GM21447 (cell line): ENCODE measurements at regions not wholly inside any gene's neighbourhood (a gene's known extent, or its start where the extent isn't known, plus 50 kb on each side); places are given as distances from the start of the nearest gene placed in this dataset.
"Not testable (repeated sequence)": the region's sequence is repeated elsewhere in the genome, so short reads cannot be mapped to it uniquely, and the experiment has no call there.

Experiments used
- ATAC-seq: cut with Tn5 transposase; IDR thresholded peaks from one replicate; pipeline ENCODE4 v1.9.1; 2021; ENCODE audit not compliant: unreplicated experiment

DNA sequence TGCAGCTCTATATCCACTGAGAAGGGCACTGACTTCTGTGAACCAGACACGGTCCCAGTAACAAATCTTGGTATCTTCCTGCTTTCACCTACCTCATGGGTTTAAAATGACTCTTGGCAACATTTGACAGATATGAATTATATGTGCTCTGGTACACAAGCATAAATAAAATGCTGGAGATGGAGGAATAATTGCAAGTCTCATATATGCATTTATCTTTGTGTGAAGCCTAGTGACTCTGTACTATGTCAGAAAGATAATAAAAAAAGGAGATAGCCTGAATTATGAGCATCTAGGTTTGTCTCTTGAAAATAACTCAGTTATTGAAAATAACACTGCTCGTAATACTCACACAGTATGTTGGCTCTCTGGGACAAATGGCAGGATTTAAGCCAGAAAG is 167.1 kb upstream of the CRBN start:
- ATAC-seq: no peak

DNA sequence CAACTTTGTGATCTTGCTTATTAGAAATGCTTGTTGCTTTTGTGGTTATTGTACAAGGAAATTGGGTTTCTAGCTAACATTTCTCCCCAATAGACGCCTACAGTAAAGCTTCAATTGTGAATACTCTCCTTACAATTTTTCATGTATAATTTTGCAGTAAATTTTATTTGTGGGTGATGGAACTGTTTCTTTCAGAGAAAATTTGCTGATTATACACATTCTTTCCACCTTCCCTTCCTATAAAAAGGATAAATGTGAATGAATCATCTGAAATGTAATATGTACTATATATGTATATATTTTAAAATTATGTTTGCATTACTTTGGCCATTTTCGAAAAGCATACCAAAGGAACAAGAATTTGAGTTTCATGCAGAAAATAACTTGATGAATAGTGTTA is 162.7 kb upstream of the CRBN start:
- ATAC-seq: no peak

DNA sequence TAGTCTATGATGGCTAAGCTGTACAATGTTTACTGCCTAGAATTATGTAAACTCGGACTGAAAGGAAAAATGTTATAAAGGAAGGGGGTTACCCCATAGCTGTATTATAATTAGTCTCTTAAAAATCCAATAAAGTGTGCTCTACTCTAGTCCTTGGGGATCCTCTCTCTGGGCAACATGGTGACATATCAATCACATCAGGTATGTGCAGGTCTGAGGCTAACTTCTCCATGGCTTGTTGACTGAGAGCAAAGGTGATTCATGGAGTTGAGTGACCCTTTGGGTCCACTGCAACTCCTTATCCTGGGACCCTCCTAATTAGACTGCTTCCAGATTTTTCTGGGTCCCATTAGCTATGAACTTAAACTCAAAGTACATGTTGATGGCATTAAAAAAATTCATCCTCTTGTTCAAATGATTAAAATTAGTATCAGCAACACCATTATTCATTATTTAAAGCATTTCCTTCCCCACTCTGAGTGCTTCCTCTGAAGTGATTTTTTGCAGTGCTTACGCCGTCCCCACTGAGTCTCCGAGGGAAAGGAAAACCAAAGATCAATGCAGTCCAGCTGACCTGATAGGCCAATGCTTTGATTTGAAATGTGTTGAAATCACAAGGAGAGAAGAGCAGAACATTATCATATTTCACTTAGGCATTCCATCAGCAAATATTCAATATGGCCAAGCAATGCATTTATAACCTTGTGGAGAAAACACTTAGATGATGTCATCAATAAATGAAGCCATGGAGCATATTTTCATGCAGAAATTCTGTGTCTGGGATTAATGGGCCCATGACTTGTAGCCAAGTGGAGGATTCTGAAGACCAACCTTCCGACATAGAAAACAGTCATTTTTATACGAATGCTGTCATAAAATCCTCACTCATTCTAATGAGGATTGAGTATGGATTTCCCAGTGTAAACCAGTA is 161.7 kb upstream of the CRBN start:
- ATAC-seq: no peak

DNA sequence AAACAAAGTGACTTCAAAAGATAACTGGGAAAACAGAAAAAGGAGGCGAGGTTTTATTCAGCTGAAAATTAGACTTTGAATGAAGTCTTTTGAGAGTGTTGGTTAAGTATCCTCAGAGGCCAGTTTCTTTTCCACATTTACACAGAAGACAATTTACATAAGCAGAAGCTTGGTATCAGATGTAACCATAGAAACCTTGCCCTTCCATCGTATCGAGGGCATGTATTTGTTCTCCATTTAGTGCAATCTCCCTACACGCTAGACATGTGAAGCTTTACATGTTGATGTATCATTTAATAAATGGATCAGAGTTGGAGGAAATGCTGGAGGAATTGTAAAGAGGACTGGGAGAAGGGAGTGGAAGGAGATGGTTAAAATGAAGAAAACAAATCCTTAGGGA is 161.0 kb upstream of the CRBN start:
- no peak for ATAC-seq

DNA sequence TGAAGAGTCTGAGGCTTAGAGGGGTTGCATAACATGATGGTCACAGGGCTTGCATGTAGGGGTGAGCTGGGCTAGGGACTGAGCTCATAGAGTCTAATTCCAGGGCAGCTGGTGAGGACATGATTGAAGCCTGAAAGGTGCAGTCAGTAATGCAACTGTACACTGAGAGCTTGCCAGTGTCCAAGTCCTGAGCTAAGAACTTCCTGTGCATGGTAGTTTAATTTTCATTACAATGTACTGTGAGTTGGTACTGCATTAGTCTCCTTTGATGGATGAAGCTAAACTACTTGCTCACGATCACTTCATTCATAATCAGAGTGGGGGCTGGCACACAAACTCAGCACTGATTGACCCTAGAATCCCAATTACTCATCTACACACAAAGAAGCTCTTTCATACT is 156.4 kb upstream of the CRBN start:
- no peak for ATAC-seq

DNA sequence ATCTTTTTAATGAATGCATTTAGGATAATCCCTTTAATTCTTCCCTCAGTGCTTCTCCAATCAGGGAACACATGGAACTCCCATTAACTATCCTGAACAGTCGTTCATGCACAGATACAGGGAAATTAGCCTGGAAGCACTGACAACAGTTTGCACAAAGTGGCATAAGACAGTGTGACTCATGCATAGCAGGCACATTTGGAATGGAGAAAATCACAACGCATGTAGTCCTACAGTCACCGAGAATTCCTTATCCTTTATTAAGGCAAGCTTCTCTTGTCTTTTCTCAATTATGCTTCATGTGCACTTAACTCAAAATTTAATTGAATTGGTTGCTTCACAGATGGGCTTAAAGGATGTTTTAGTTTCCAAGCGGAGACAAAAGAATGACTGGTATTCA is 155.0 kb upstream of the CRBN start:
- no peak for ATAC-seq

DNA sequence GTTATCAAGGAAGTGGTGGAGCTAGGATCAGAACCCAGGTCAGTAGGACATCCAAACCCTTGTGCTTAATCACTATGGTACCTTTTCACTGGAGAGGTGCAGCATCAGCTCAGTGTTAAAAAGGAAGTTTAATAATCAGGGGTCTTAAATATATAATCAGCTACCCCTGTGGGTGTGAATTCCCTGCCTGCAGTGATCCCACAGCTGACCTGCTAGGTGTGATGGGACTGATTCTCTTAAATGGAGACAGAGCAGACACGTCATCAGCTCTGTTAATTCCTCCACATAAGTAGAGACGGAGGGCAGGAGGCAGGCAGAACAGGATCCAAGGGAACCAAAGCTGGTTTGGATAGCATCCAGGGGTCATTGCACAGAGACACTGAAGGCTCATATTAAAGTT is 154.1 kb upstream of the CRBN start:
- ATAC-seq: no peak

DNA sequence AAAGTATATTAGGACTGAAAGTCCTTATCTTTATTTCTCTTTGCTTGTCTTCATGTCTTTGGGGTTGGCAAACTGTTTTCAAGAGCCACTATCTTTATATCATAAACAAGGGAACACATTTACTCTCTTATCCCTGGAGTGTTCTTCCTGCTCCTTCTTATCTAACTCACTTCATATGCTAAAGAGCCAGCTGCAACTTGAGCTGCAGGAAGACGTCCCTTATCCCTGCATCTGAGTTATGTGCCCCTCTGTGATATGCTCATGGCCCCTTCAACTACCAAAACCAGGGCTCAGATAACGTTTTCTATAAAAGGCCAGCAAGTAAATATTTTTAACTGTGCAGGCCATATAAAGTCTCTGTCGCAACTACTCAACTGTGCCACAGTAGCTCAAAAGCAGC is 137.0 kb upstream of the CRBN start:
- ATAC-seq: no peak

DNA sequence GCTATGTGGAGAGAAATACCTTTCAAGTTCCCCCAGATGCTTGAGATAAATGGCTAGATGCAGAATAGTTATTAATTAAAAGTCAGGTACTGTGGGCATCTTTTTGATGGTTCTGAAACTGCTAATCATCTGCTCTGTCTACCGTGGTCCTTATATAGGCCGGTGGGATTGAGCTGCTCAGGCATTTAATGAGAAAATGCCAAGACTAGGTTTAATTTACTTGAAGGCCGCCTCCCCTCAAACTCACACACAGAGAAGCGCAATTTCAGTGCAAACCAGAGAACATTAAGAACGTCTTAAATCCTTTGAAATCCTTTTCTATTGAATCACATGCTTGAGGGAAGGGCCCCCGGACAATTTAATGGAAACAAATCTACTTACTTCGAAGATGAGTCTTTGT is 136.4 kb upstream of the CRBN start:
- ATAC-seq: no peak

DNA sequence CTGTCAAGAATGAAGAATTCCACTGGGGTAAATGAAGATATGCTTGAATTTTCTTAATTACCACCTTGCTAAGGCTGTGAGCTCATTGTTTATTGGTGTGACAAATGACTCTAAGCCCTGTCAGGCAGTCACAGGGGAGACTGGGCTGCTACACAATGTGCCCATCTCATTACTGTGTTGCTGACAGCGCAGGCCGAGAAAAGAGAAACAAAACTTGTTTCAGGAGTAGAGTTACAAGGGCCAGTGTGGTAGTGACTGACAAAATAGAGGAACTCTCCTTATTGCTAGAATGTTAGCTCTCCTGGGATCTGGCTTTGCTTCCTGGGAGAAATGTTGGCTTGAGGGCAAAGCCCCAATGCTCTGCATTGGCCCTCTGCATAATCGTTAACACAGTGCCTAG is 130.4 kb upstream of the CRBN start:
- ATAC-seq: no peak

DNA sequence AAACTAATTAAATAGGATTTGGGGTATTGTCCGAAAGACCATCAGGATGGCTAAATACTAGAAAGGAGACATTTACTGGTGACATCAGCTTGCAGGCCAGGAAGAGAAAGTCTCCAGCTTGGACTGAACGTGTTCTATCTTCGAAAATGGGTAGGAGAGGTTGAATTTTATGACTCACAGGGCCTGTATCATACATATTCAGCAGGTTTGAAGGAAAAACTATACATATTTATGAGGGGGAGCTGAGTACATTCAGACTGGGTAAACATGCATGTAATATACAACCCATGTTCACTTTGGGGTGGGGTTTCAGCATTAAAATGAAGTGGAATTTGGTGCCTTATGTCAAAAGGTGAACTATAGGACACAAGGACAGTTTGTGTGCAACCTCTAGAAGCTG is 129.3 kb upstream of the CRBN start:
- ATAC-seq: no peak

DNA sequence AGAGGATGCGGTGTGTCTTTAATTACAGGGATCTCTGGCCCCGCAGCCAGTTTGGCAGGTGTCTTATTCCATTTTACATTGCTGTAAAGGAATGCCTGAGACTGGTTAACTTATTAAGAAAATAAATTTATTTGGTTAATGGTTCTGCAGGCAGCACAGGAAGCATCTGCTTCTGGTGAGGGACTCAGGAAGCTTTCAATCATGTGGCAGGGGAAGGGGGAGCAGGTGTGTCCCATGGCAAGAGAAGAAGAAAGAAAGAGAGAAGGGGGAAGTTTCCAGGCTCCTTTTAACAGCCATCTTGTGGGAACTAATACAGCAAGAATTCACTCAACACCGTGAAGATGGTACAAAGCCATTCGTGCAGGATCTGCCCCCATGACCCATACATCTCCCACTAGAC is 128.0 kb upstream of the CRBN start:
- ATAC-seq: no peak

DNA sequence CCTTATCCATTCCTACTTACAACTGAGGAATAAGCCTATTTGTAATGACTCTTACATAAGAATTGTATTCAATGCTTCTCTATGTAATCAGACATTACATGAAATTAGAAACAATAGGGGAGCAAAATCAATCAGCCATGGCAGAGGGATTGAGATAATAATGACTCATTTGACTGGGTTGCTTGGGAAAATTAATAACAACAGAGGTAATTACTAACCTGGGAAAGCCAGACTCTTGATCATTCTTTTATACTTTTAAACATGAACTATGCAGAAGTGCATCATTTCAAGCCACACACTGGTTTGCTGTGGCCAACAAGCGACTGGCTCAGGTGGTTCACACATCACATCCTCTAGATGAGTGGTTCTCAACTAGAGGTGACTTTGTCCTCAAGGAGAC is 126.3 kb upstream of the CRBN start:
- no peak for ATAC-seq

DNA sequence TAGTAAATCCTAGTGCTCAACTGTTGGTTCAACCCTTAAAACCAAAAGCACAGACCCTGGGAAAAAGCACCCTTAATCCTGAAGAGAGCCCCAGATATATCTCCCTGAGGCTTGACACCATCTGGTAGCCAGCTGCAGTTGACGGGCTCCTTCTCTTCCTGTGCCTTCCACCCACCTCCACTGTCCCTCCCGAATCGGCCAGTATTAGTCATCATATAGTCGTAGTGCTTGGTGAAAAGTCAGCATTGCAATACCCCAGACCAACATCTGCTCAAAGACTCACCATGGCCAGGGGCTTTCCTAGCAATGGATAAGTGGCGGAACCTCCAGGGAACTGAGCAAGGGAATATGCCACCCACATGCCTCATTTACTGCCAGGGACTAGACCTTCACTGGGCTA is 125.6 kb upstream of the CRBN start:
- ATAC-seq: no peak

DNA sequence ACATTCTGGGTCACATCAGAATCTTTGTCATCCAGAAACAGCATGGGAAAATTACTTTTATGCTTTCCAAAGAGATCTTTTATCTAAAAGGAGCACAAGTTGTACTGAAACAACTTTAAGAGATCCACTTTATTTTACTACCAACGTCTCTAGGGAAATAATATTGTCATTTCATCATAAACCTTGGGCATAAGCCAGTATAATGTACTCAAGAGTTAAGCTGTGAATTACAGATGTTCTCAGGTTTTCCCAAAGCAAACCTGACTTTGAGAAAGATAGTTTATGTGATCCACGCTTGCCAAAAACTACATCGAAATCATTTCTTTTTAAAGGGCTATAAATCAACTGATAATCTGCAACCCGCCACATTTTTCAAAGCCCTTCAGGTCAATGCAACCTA is 124.1 kb upstream of the CRBN start:
- ATAC-seq: no peak

DNA sequence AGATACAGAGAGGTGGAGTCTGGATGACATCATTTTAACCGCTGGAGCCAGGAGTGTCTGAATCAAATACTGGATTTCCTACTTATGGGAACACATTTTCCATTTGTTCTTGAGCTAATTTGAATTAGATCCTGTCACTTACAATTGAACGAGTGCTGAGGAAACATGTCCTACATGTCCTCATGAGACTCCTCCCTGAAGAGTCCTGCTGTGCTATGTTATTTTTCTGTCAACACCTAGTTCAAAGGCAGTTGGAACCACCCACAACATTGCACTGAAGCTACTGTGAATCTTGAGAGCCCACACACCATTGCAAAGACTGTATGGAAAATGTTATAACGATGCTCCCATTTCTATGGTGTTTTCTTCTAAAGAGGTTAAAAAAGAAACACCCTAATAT is 123.5 kb upstream of the CRBN start:
- no peak for ATAC-seq

DNA sequence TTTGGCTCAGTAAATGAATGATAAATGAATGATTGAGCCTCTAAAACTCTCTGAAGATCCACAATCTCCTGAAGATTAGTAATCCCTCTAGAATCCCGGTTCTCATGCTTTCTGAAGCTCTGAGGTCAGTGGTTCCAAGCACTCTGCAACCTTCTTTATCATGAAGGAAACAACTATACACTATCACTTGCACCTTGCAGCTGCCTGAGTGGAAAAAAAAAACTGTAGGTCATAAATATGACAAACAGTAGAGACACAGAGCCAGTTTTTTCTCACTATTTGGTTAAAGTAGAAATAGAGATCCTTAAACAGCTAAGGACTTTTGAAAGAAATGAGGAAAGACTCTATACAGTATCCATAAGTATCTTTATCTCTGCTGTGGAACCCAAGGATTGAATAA is 122.0 kb upstream of the CRBN start:
- no peak for ATAC-seq

DNA sequence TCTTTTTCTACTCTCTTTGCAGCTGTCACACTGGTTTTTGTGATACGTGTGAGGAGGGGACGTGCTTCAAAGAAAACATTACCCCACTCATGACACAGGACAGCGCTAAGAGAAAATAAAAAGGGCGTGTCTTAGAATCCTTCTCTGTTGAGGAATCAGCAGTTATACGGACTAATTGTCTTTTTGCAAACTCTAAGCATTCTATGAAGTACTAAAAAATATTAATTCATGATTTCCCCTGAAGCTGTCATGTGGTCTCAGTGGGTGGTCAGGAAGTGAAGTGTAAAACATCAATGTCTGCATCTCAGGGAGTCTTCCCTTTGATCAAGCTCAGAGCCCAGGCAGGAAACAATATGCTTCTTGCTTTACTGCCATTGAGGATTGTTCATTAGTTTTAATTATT is 117.5 kb upstream of the CRBN start:
- ATAC-seq: no peak

DNA sequence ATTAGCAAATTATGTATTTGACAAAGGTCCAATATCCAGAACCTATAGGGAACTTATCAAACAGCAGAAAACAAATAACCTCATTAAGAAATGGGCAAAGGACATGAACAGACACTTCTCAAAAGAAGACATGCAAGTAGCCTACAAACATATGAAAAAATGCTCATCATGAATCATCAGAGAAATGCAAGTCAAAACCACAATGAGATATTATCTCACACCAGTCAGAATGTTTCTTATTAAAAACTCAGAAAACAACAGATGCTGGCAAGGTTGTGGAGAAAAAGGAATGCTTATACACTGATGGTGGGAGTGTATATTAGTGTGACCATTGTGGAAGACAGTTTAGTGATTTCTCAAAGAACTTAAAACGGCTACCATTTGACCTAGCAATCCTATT is 116.1 kb upstream of the CRBN start:
- ATAC-seq: no peak

DNA sequence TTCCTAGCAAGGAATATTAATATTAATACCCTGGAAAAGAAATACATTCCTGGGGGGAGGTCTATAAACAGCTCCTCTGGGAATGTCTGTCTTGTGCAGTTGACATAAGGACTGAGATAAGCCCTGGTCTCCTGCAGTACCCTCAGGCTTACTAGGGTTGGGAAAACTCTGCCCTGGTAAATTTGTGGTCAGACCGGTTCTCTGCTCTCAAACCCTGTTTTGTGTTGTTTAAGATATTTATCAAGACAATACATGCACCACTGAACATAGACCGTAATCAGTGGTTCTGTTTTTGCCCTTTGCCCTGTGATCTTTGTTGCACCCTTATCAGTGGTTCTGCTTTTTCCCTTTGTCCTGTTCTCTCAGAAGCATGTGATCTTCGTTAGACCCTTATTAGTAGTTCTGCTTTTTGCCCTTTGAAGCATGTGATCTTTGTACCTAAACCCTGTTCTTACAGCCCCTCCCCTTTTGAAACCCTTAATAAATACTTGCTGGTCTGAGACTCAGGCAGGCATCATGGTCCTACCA is 112.3 kb upstream of the CRBN start:
- ATAC-seq: not testable (repeated sequence)

DNA sequence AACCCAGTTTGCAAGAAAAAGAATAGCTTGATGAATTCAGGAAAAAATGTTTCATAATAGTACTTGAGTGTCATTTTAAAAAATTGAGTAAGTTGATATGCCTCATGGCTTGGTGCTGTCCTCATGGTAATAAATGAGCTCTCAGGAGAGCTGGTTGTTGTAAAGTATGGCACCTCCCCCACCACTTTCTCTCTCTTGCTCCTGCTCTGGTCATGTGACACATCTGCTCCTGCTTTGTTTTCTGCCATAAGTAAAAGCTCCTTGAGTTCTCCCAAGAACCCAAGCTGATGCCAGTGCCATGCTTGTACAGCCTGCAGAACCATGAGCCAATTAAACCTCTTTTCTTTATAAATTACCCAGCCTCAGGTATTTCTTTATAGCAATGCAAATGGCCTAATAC is 108.8 kb upstream of the CRBN start:
- ATAC-seq: no peak

DNA sequence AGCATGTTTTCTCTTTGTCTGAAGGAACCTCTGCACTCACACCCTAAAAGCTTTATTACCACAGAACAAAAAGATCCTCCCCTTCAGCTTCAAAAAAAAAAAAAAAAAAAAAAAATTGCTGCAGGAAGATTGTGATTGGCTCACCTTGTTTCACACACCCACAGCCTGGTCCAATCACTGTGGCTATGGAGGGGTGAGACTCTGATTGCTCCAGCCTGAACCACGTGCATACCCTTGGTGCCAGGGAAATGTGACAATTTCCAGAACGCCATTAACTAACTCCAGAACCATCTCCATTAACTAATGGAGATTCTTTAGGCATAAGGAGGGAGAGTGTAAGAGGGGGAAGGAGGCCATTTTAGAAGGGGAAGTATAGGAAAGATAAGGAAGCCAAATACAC is 106.5 kb upstream of the CRBN start:
- no peak for ATAC-seq

DNA sequence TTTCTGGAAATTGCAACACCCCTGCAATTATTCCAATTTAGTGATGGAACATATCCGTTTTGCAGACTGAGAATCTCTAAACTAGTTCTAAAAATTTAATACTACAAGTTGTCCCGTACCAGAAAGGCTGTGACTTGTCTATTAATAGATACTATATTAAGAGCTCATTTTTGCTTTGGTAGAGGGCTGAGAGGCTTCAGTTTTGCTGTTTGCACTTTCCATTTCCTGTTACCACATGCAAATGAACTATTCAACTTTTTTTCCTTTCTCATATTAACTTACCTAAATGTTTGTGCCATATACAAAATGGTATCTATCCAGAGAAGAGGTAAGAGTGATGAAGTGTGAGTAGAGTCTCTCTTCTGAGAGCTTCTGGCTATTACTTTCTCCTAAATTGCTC is 101.5 kb upstream of the CRBN start:
- peak; percentile 88 for ATAC-seq
